Endothelial cell of umbilical vein (primary cell): ENCODE measurements at regions not wholly inside any gene's neighbourhood (a gene's known extent, or its start where the extent isn't known, plus 50 kb on each side); places are given as distances from the start of the nearest gene placed in this dataset.
"Not testable (repeated sequence)": the region's sequence is repeated elsewhere in the genome, so short reads cannot be mapped to it uniquely, and the experiment has no call there.

Source experiments
- BruUV-seq: library from RNA; stranded (reverse); fragments of 400-500 nt; replicated peaks from 2 replicates; lab custom pipeline; 2021; lab: Mats Ljungman, UMichigan
- CTCF ChIA-PET: fragments of 300-600, 350-600 bp; sonication (Branson Sonifier 250); formaldehyde crosslinking; loops from one replicate; lab custom pipeline; 2021; ENCODE audit warnings: antibody characterized with exemption, inconsistent platforms; lab: Charles Lee
- POLR2A ChIA-PET: fragments of 300-600, 350-600 bp; sonication (Branson Sonifier 250); formaldehyde crosslinking; loops from one replicate; lab custom pipeline; 2021; ENCODE audit warnings: antibody characterized with exemption, inconsistent platforms; lab: Charles Lee
- DNase-seq: peaks from one replicate; pipeline ENCODE4 v3.0.0-alpha.2; 2011; ENCODE audit warnings: low read depth, low spot score
- FAIRE-seq: peaks from 2 replicates; lab custom pipeline; 2011; peaks lifted over from hg19 to GRCh38; lab: Jason Lieb, UNC
- H2AFZ ChIP-seq: 2 replicates; pipeline ENCODE4 v1.6.0; 2012; ENCODE audit warnings: low read depth, low read length, control low read depth, inconsistent platforms
- H3K27ac ChIP-seq: 2 replicates; pipeline ENCODE4 v1.5.1; 2011; ENCODE audit warnings: low read depth, mild to moderate bottlenecking, control low read depth, low read length, moderate library complexity; ENCODE audit not compliant: insufficient read depth
- H3K27me3 ChIP-seq, 2 experiments: 2 replicates each; pipeline versions ENCODE4 v1.6.0 to v1.6.1; 2011; ENCODE audit warnings: low read length in 2 of 2, mixed read lengths in 1 of 2; ENCODE audit not compliant: control insufficient read depth in 2 of 2, insufficient read depth in 2 of 2
- H3K36me3 ChIP-seq, 2 experiments: 2 replicates in 1 of 2; 3 replicates in 1 of 2; pipeline ENCODE4 v1.5.1; 2011; ENCODE audit warnings: low read length in 2 of 2, mild to moderate bottlenecking in 1 of 2, moderate library complexity in 1 of 2; ENCODE audit not compliant: control insufficient read depth in 2 of 2, insufficient read depth in 2 of 2; ENCODE audit errors: extremely low read depth in 1 of 2
- H3K4me1 ChIP-seq: 3 replicates; pipeline ENCODE4 v1.5.1; 2011; ENCODE audit warnings: mild to moderate bottlenecking, low read length; ENCODE audit not compliant: control insufficient read depth, insufficient read depth; ENCODE audit errors: extremely low read depth
- H3K4me2 ChIP-seq: 2 replicates; pipeline ENCODE4 v1.6.1; 2011; ENCODE audit warnings: low read length, control low read depth, mixed read lengths; ENCODE audit not compliant: insufficient read depth
- H3K4me3 ChIP-seq, 3 experiments: fragments of 200-600 bp in 1 of 3; sonication (generic), shearing (Covaris generic) in 1 of 3; replicated peaks in 1 of 3; 2 replicates each; pipeline ENCODE4 v1.5.1; 2011 to 2016; ENCODE audit warnings: control low read depth in 3 of 3, low read length in 3 of 3, mild to moderate bottlenecking in 2 of 3, inconsistent platforms in 1 of 3, low read depth in 1 of 3, moderate library complexity in 1 of 3; ENCODE audit not compliant: insufficient read depth in 1 of 3
- H3K79me2 ChIP-seq: 2 replicates; pipeline ENCODE4 v1.6.0; 2012; ENCODE audit warnings: low read length, inconsistent platforms; ENCODE audit not compliant: control insufficient read depth, insufficient read depth
- H3K9ac ChIP-seq: replicated peaks from 2 replicates; pipeline ENCODE3; 2011; ENCODE audit warnings: low read length, control low read depth; ENCODE audit not compliant: insufficient read depth; ENCODE audit errors: extremely low read depth
- H3K9me1 ChIP-seq: replicated peaks from 3 replicates; pipeline ENCODE4 v1.6.0; 2011; ENCODE audit warnings: mild to moderate bottlenecking, low read length; ENCODE audit not compliant: control insufficient read depth, insufficient read depth; ENCODE audit errors: extremely low read depth
- H3K9me3 ChIP-seq: replicated peaks from 2 replicates; pipeline ENCODE4 v1.5.1; 2012; ENCODE audit warnings: low read length, inconsistent platforms; ENCODE audit not compliant: control insufficient read depth, insufficient read depth
- H4K20me1 ChIP-seq: replicated peaks from 2 replicates; pipeline ENCODE3; 2011; ENCODE audit warnings: mild to moderate bottlenecking, low read length; ENCODE audit not compliant: control insufficient read depth, insufficient read depth; ENCODE audit errors: extremely low read depth
- EZH2 ChIP-seq: IDR thresholded peaks from 2 replicates; pipeline ENCODE4 v1.6.1; 2012; ENCODE audit warnings: borderline replicate concordance, low read depth, mild to moderate bottlenecking, moderate library complexity, low read length, inconsistent platforms; ENCODE audit not compliant: severe bottlenecking
- FOS ChIP-seq: IDR thresholded peaks from 2 replicates; pipeline ENCODE4 v1.6.1; 2011; ENCODE audit warnings: mild to moderate bottlenecking, low read length, moderate library complexity, borderline replicate concordance; ENCODE audit not compliant: insufficient read depth
- GATA2 ChIP-seq: IDR thresholded peaks from 2 replicates; pipeline ENCODE4 v1.7.0; 2011; ENCODE audit warnings: low read depth, mild to moderate bottlenecking, moderate library complexity, mixed read lengths, low read length; ENCODE audit not compliant: insufficient read length, insufficient read depth
- JUN ChIP-seq: IDR thresholded peaks from 2 replicates; pipeline ENCODE4 v1.6.1; 2011; ENCODE audit warnings: borderline replicate concordance, low read depth; ENCODE audit not compliant: insufficient read length, insufficient read depth
- MYC ChIP-seq: IDR thresholded peaks from one replicate; pipeline ENCODE4 v1.6.1; 2011; ENCODE audit warnings: mild to moderate bottlenecking, low read depth, low read length
- POLR2A ChIP-seq: IDR thresholded peaks from 2 replicates; pipeline ENCODE4 v1.6.1; 2012; ENCODE audit warnings: low read depth, mild to moderate bottlenecking, control low read depth, low read length
- POLR2AphosphoS5 ChIP-seq: IDR thresholded peaks from 2 replicates; pipeline ENCODE4 v1.6.1; 2012; ENCODE audit warnings: low read depth, mild to moderate bottlenecking, control low read depth, low read length, moderate library complexity; ENCODE audit not compliant: insufficient read depth
- dilution Hi-C: fragments of 300-500 bp; cut with MboI; formaldehyde crosslinking; loops from one replicate; pipeline ENCODE4 v1.15.0; 2019; ENCODE audit warnings: low sequenced_read_pairs; ENCODE audit not compliant: extremely low pct_ligation_motif_present
- intact Hi-C: fragments of 100-400 bp; cut with micrococcal nuclease; formaldehyde crosslinking; loops from one replicate; pipeline ENCODE4 v1.10.0; 2022
- TF ChIP-seq, protein P1 (sequence below), 2 donors: IDR thresholded peaks; 1 replicate in 1 of 2; 2 replicates in 1 of 2; pipeline ENCODE4 v1.5.1; 2011; ENCODE audit warnings: low read length in 2 of 2, mild to moderate bottlenecking in 2 of 2, moderate library complexity in 2 of 2, control low read depth in 1 of 2, inconsistent platforms in 1 of 2, low read depth in 1 of 2; ENCODE audit not compliant: insufficient read depth in 1 of 2; ENCODE audit errors: extremely low read depth in 1 of 2
- TF ChIP-seq, protein P2 (sequence below): IDR thresholded peaks from 2 replicates; pipeline ENCODE4 v1.6.1; 2011; ENCODE audit not compliant: insufficient read depth, insufficient read length

DNA sequence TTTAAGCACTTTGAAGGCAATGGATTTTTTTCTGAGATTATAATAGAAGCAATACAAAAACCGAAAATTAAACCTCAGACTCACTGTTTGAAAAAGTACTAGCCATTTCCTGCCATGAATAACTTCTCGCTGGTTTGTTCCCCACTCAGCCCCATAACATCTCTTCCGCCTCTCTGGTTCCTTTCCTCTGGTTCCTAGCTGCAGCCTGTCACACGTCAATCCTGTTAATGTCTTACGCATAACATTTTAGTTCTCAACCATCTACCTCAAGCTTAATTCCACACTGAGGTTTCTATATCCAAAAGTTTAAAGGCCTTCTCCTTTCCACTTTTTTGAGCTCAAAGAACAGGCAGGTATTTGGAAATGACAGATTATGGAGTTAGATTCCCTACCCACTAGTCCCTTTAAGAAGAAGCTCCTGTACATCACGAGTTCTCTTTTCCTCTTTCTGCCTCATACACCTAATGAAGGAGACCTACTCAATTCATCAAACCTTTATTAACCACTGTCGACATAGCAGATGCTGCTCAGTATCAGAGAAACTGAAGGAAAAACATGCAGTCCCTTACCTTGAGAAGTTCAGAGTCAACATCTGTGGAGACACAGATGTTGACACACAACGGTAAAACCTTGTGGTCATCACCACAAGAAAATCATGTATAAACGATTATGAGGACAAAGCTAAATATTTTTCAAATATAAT is 243.0 kb upstream of the PTGER4 start:
- no peaks in the 10 kb centered on the region for H3K9me3 ChIP-seq
- FAIRE-seq (no peak), DNase-seq (no peak)
- intact Hi-C loops = no loop called here
- H3K27ac ChIP-seq = no peak overlapping the region
- no peaks in the 10 kb centered on the region for H3K4me1 ChIP-seq
- no peak overlapping the region for H3K9ac ChIP-seq
- H4K20me1 ChIP-seq = no peaks in the 10 kb centered on the region
- CTCF ChIA-PET = interaction anchor here (0.6 to 1.5 kb wide), 4 partner anchors 12 to 488 kb away, joined by 3 to 4 read pairs (median 3); partner anchors contain the start of gene PTGER4
- TF ChIP-seq, protein P1, sequence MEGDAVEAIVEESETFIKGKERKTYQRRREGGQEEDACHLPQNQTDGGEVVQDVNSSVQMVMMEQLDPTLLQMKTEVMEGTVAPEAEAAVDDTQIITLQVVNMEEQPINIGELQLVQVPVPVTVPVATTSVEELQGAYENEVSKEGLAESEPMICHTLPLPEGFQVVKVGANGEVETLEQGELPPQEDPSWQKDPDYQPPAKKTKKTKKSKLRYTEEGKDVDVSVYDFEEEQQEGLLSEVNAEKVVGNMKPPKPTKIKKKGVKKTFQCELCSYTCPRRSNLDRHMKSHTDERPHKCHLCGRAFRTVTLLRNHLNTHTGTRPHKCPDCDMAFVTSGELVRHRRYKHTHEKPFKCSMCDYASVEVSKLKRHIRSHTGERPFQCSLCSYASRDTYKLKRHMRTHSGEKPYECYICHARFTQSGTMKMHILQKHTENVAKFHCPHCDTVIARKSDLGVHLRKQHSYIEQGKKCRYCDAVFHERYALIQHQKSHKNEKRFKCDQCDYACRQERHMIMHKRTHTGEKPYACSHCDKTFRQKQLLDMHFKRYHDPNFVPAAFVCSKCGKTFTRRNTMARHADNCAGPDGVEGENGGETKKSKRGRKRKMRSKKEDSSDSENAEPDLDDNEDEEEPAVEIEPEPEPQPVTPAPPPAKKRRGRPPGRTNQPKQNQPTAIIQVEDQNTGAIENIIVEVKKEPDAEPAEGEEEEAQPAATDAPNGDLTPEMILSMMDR (IDR thresholded peaks at IDR 0.05; ENCODE audit: extremely low read depth in 1 of 2, insufficient read depth in 1 of 2, low read depth in 1 of 2, low read length in 2 of 2) = no peak
- TF ChIP-seq, protein P2, sequence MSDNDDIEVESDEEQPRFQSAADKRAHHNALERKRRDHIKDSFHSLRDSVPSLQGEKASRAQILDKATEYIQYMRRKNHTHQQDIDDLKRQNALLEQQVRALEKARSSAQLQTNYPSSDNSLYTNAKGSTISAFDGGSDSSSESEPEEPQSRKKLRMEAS = no peak
- TF ChIP-seq EZH2 = no peak
- no peak for TF ChIP-seq GATA2
- TF ChIP-seq FOS = no peak
- no peak for TF ChIP-seq POLR2A
- TF ChIP-seq JUN = no peak
- TF ChIP-seq POLR2AphosphoS5 = no peak
- TF ChIP-seq MYC = no peak
- POLR2A ChIA-PET = no interaction called here
- BruUV-seq = no TSS peak
- no peaks in the 10 kb centered on the region for H3K9me1 ChIP-seq
- H3K27me3 ChIP-seq = no peaks in the 10 kb centered on the region
- H3K36me3 ChIP-seq = no peaks in the 10 kb centered on the region
- H3K79me2 ChIP-seq = no peaks in the 10 kb centered on the region
- dilution Hi-C loops = no loop called here
- no peak overlapping the region for H2AFZ ChIP-seq
- no peak overlapping the region for H3K4me3 ChIP-seq
- H3K4me2 ChIP-seq = no peak overlapping the region

DNA sequence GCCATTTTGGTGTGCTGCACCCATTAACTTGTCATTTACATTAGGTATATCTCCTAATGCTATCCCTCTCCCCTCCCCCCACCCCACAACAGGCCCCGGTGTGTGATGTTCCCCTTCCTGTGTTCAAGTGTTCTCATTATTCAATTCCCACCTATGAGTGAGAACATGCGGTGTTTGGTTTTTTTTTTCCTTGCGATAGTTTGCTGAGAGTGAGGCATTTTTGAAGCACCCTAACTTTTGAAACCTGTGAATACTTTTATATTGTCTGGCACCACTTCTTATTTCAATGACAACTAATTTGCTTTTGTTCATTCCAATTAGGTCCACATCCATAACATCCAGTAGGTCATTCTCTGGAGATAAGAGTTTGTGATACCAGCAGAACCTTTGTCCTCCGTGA is 244.0 kb upstream of the PTGER4 start:
- dilution Hi-C loops, POLR2A ChIA-PET, H3K4me3 ChIP-seq, DNase-seq, H3K4me2 ChIP-seq, H3K79me2 ChIP-seq, FAIRE-seq, H2AFZ ChIP-seq, H3K27me3 ChIP-seq, H3K27ac ChIP-seq, intact Hi-C loops, CTCF ChIA-PET, H3K9me1 ChIP-seq, H3K9ac ChIP-seq, H3K4me1 ChIP-seq, H3K9me3 ChIP-seq, BruUV-seq, H4K20me1 ChIP-seq, H3K36me3 ChIP-seq: not testable (repeated sequence)
